NCI-H2029 treated with DMSO at 0.1 percent for 48 hours (cell line): ENCODE measurements at regions not wholly inside any gene's neighbourhood (a gene's known extent, or its start where the extent isn't known, plus 50 kb on each side); places are given as distances from the start of the nearest gene placed in this dataset.

ENCODE experiments used
- DNase-seq: peaks from one replicate; lab custom pipeline; 2025; lab: John Stamatoyannopoulos, UW

GRCh38 chr11:29781268-29781667 lies 235.6 kb downstream of the KCNA4 start:
- DNase-seq, result no peak

GRCh38 chr11:29780756-29781155 lies 236.1 kb downstream of the KCNA4 start:
- DNase-seq, result no peak

- no peak for DNase-seq
Measured at GRCh38 chr11:29773656-29774264, 243.1 kb downstream of the KCNA4 start.

- no peak for DNase-seq
Measured at GRCh38 chr11:29756871-29757270, 260.0 kb downstream of the KCNA4 start.

GRCh38 chr11:29755474-29755873 lies 261.4 kb downstream of the KCNA4 start:
- DNase-seq, result no peak

GRCh38 chr11:29751618-29752017 lies 265.2 kb downstream of the KCNA4 start:
- DNase-seq, result no peak

- DNase-seq, result no peak
Measured at GRCh38 chr11:29750392-29750791, 266.4 kb downstream of the KCNA4 start.

- no peak for DNase-seq
Measured at GRCh38 chr11:29734287-29734686, 282.5 kb downstream of the KCNA4 start.

- DNase-seq, result no peak
Measured at GRCh38 chr11:29713831-29714320, 303.0 kb downstream of the KCNA4 start.

- DNase-seq, result no peak
Measured at GRCh38 chr11:29712616-29713015, 304.2 kb downstream of the KCNA4 start.

- DNase-seq, result no peak
Measured at GRCh38 chr11:29707924-29708323, 308.9 kb downstream of the KCNA4 start.

- DNase-seq, result no peak
Measured at GRCh38 chr11:29685361-29685760, 331.5 kb downstream of the KCNA4 start.

GRCh38 chr11:29682856-29683255 lies 334.0 kb downstream of the KCNA4 start:
- no peak for DNase-seq

GRCh38 chr11:29679996-29680395 lies 336.8 kb downstream of the KCNA4 start:
- no peak for DNase-seq

- DNase-seq, result no peak
Measured at GRCh38 chr11:29676993-29677392, 339.8 kb downstream of the KCNA4 start.

GRCh38 chr11:29669310-29669709 lies 347.5 kb downstream of the KCNA4 start:
- DNase-seq, result no peak

- no peak for DNase-seq
Measured at GRCh38 chr11:29657709-29658108, 359.1 kb downstream of the KCNA4 start.

- no peak for DNase-seq
Measured at GRCh38 chr11:29656597-29656996, 360.2 kb downstream of the KCNA4 start.

- DNase-seq, result no peak
Measured at GRCh38 chr11:29645373-29645772, 371.5 kb downstream of the KCNA4 start.

GRCh38 chr11:29641201-29641600 lies 375.6 kb downstream of the KCNA4 start:
- DNase-seq, result no peak

GRCh38 chr11:29634744-29635143 lies 382.1 kb downstream of the KCNA4 start:
- DNase-seq, result no peak

GRCh38 chr11:29634244-29634643 lies 382.6 kb downstream of the KCNA4 start:
- DNase-seq, result no peak

- no peak for DNase-seq
Measured at GRCh38 chr11:29629286-29629685, 387.5 kb downstream of the KCNA4 start.

- no peak for DNase-seq
Measured at GRCh38 chr11:29628609-29629008, 388.2 kb downstream of the KCNA4 start.
